ENCODE measurements at regions not wholly inside any gene's neighbourhood (a gene's known extent, or its start where the extent isn't known, plus 50 kb on each side); places are given as distances from the start of the nearest gene placed in this dataset.

DNA sequence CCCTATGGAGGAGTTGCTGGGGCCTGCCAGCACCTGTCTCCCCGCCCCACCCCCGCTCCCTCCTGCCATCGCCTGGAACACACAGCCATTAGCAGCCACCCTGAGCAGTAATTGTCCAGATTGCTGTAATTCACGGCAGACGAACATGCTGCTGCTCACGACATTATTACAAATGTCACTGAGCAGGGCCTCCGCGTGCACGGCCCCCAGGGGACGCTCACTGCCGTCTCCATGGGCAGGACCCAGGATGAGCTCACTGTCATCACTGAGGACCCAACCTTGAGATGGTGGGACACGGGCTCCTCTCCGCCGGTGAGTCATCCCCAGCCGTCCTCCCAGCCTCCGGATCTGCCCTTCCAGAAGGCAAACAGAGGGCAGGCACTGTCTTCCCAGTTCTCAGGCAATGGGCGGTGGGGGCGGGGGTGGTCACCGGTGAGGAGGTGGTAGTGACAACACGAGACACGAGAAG lies 100.4 kb downstream of the RFLNA start:
- FAIRE-seq (no peak), DNase-seq (ENCODE audit: low read depth, low spot score) (no peak), ATAC-seq (no peak)
- intact Hi-C loops (cut with micrococcal nuclease; ENCODE audit: unreplicated experiment), result loop anchor here (10.0 kb wide), 1 partner anchor 361 kb away; no protein-coding TSS in a partner anchor
- Histone ChIP-seq H3K9me3 (replicated peaks; ENCODE audit: control insufficient read depth, insufficient read depth, low read length) (no peaks in the 10 kb centered on the region), H3K4me2 (ENCODE audit: control insufficient read depth, insufficient read depth) (no peak overlapping the region), H3K27me3 (replicated peaks in 1 of 2; ENCODE audit: control insufficient read depth in 2 of 2, insufficient read depth in 2 of 2, low read length in 1 of 2) (no peaks in the 10 kb centered on the region), H3K4me1 (ENCODE audit: control insufficient read depth, insufficient read depth, low read length) (peaks cover 33% of the 10 kb centered on the region), H3K36me3 (ENCODE audit: control insufficient read depth in 2 of 2, insufficient read depth in 2 of 2, low read length in 1 of 2) (peaks cover 7 to 44% of the 10 kb centered on the region in 2 experiments; a peak in 3 of 4 replicates), H4K20me1 (ENCODE audit: control insufficient read depth, insufficient read depth) (no peaks in the 10 kb centered on the region), H3K27ac (ENCODE audit: control insufficient read depth, insufficient read depth) (no peak overlapping the region), H3K79me2 (ENCODE audit: control insufficient read depth, insufficient read depth, low read length) (no peaks in the 10 kb centered on the region; the same call in 1 of the 2 replicates), H2AFZ (ENCODE audit: control insufficient read depth, low read depth, low read length) (no peak overlapping the region), H3K9ac (ENCODE audit: control insufficient read depth, insufficient read depth, low read length) (no peak overlapping the region), H3K4me3 (no peak overlapping the region)
- in situ Hi-C loops (cut with MboI), result no loop called here
- CTCF ChIA-PET, result no interaction called here
- SMC1A ChIA-PET (ENCODE audit: uncharacterized antibody, unreplicated experiment), result no interaction called here
- POLR2A ChIA-PET, result no interaction called here
- no TSS peak for BruUV-seq (replicated peaks)
- RAD21 ChIA-PET (ENCODE audit: unreplicated experiment), result no interaction called here
- WGBS (ENCODE audit: insufficient coverage, insufficient replicate concordance, low lambda C conversion rate, missing lambda C conversion rate), result over 99% methylated on average over 21 of the region's 21 CpGs
- no peak for TF ChIP-seq EED (IDR thresholded peaks at IDR 0.05; ENCODE audit: low read depth)
- peak; percentile 22; the same call in 1 of the 2 replicates for TF ChIP-seq POLR2A (IDR thresholded peaks at IDR 0.05; ENCODE audit: low read depth, low read length)

- no peak overlapping the region for H2AFZ ChIP-seq (ENCODE audit: control insufficient read depth, low read depth, low read length)
- H3K27ac ChIP-seq (ENCODE audit: control insufficient read depth, insufficient read depth), result no peak overlapping the region
- intact Hi-C loops (cut with micrococcal nuclease; ENCODE audit: unreplicated experiment) (loop anchor here (5.0 to 10.0 kb wide), 3 partner anchors 58 to 373 kb away; no protein-coding TSS in a partner anchor), in situ Hi-C loops (cut with MboI) (no loop called here)
- H3K9me3 ChIP-seq (replicated peaks; ENCODE audit: control insufficient read depth, insufficient read depth, low read length), result no peaks in the 10 kb centered on the region
- no peak overlapping the region for H3K4me2 ChIP-seq (ENCODE audit: control insufficient read depth, insufficient read depth)
- H3K4me3 ChIP-seq, result no peak overlapping the region
- FAIRE-seq (no peak), DNase-seq (ENCODE audit: low read depth, low spot score) (no peak), ATAC-seq (no peak)
- BruUV-seq (replicated peaks), result no TSS peak
- ChIA-PET RAD21 (ENCODE audit: unreplicated experiment) (no interaction called here), POLR2A (interaction anchor here (1.2 kb wide), 1 partner anchor 20 kb away, joined by 3 read pairs; no protein-coding TSS in a partner anchor), CTCF (no interaction called here), SMC1A (ENCODE audit: uncharacterized antibody, unreplicated experiment) (interaction anchor here (1.1 kb wide), 1 partner anchor 57 kb away, joined by 4 read pairs; no protein-coding TSS in a partner anchor)
- WGBS (ENCODE audit: insufficient coverage, insufficient replicate concordance, low lambda C conversion rate, missing lambda C conversion rate), result 75% methylated on average over 5 of the region's 6 CpGs
- H3K4me1 ChIP-seq (ENCODE audit: control insufficient read depth, insufficient read depth, low read length), result peaks cover 38% of the 10 kb centered on the region
- no peak overlapping the region for H3K9ac ChIP-seq (ENCODE audit: control insufficient read depth, insufficient read depth, low read length)
- H3K27me3 ChIP-seq (replicated peaks in 1 of 2; ENCODE audit: control insufficient read depth in 2 of 2, insufficient read depth in 2 of 2, low read length in 1 of 2), result no peaks in the 10 kb centered on the region
- no peaks in the 10 kb centered on the region; the same call in 1 of the 2 replicates for H3K79me2 ChIP-seq (ENCODE audit: control insufficient read depth, insufficient read depth, low read length)
- no peaks in the 10 kb centered on the region for H4K20me1 ChIP-seq (ENCODE audit: control insufficient read depth, insufficient read depth)
- peaks cover 3 to 44% of the 10 kb centered on the region in 2 experiments; a peak in 3 of 4 replicates for H3K36me3 ChIP-seq (ENCODE audit: control insufficient read depth in 2 of 2, insufficient read depth in 2 of 2, low read length in 1 of 2)
- TF ChIP-seq FOXK2 (IDR thresholded peaks at IDR 0.05), result no peak
- no peak for TF ChIP-seq POLR2AphosphoS2 (IDR thresholded peaks at IDR 0.05; ENCODE audit: low read depth, low read length)
- TF ChIP-seq GATAD2B (conservative IDR thresholded peaks at IDR 0.05; ENCODE audit: low read depth), result no peak
- TF ChIP-seq PKNOX1 (IDR thresholded peaks at IDR 0.05), result no peak
- TF ChIP-seq, protein P1, sequence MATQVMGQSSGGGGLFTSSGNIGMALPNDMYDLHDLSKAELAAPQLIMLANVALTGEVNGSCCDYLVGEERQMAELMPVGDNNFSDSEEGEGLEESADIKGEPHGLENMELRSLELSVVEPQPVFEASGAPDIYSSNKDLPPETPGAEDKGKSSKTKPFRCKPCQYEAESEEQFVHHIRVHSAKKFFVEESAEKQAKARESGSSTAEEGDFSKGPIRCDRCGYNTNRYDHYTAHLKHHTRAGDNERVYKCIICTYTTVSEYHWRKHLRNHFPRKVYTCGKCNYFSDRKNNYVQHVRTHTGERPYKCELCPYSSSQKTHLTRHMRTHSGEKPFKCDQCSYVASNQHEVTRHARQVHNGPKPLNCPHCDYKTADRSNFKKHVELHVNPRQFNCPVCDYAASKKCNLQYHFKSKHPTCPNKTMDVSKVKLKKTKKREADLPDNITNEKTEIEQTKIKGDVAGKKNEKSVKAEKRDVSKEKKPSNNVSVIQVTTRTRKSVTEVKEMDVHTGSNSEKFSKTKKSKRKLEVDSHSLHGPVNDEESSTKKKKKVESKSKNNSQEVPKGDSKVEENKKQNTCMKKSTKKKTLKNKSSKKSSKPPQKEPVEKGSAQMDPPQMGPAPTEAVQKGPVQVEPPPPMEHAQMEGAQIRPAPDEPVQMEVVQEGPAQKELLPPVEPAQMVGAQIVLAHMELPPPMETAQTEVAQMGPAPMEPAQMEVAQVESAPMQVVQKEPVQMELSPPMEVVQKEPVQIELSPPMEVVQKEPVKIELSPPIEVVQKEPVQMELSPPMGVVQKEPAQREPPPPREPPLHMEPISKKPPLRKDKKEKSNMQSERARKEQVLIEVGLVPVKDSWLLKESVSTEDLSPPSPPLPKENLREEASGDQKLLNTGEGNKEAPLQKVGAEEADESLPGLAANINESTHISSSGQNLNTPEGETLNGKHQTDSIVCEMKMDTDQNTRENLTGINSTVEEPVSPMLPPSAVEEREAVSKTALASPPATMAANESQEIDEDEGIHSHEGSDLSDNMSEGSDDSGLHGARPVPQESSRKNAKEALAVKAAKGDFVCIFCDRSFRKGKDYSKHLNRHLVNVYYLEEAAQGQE (IDR thresholded peaks at IDR 0.05; ENCODE audit: low read depth, low read length), result no peak
- no peak for TF ChIP-seq PAX8 (IDR thresholded peaks at IDR 0.05)
- no peak for TF ChIP-seq HCFC1 (IDR thresholded peaks at IDR 0.05; ENCODE audit: low read length)
- TF ChIP-seq ZNF384 (IDR thresholded peaks at IDR 0.05; ENCODE audit: borderline replicate concordance, low read depth, low read length), result no peak
- TF ChIP-seq MYC (IDR thresholded peaks at IDR 0.05; ENCODE audit: insufficient read depth, insufficient read length, insufficient replicate concordance, low read length, severe bottlenecking), result no peak
- TF ChIP-seq NR2C1 (IDR thresholded peaks at IDR 0.05), result no peak
- TF ChIP-seq RAD21 (IDR thresholded peaks at IDR 0.05; ENCODE audit: insufficient read depth, low read depth, low read length), result no peak
Measured at GRCh38 chr12:124394462-124395128, 99.7 kb downstream of the RFLNA start.

Measured in GM12878 (cell line).